H1 (cell line): ENCODE measurements at regions not wholly inside any gene's neighbourhood (a gene's known extent, or its start where the extent isn't known, plus 50 kb on each side); places are given as distances from the start of the nearest gene placed in this dataset.

Experiments used
- CTCF ChIA-PET: fragments of 300-600 bp; sonication (Branson Sonifier 250); formaldehyde crosslinking; loops from one replicate; lab custom pipeline; 2021; ENCODE audit not compliant: partially characterized antibody; lab: Charles Lee
- POLR2A ChIA-PET: fragments of 300-600 bp; sonication (Branson Sonifier 250); formaldehyde crosslinking; loops from one replicate; lab custom pipeline; 2021; ENCODE audit warnings: inconsistent platforms; ENCODE audit not compliant: partially characterized antibody; lab: Charles Lee
- DNase-seq, 2 experiments: peaks; one replicate each; pipeline versions ENCODE4 v3.0.0 to v3.0.0-alpha.2; 2010 to 2022; ENCODE audit warnings: low spot score in 2 of 2, low read depth in 1 of 2, mixed read lengths in 1 of 2
- FAIRE-seq: peaks from 2 replicates; lab custom pipeline; 2011; peaks lifted over from hg19 to GRCh38; lab: Jason Lieb, UNC
- H2AFZ ChIP-seq: 2 replicates; pipeline ENCODE4 v1.8.1; 2012; ENCODE audit warnings: low read length, inconsistent platforms
- H2AK5ac ChIP-seq: 2 replicates; pipeline ENCODE4 v1.6.1; 2013; ENCODE audit warnings: low read depth, low read length
- H2BK120ac ChIP-seq: replicated peaks from 2 replicates; pipeline ENCODE3; 2013; ENCODE audit warnings: low read depth, low read length, inconsistent platforms
- H2BK12ac ChIP-seq: 2 replicates; pipeline ENCODE4 v1.6.1; 2013; ENCODE audit warnings: low read depth, low read length
- H2BK15ac ChIP-seq: 2 replicates; pipeline ENCODE4 v1.6.1; 2013; ENCODE audit warnings: low read length
- H2BK20ac ChIP-seq: 2 replicates; pipeline ENCODE4 v1.6.1; 2013; ENCODE audit warnings: low read length
- H2BK5ac ChIP-seq: 2 replicates; pipeline ENCODE4 v1.6.1; 2013; ENCODE audit warnings: low read depth, low read length
- H3K14ac ChIP-seq: 2 replicates; pipeline ENCODE4 v1.6.1; 2013; ENCODE audit warnings: inconsistent platforms; ENCODE audit not compliant: insufficient read length
- H3K18ac ChIP-seq: 2 replicates; pipeline ENCODE4 v1.6.1; 2013; ENCODE audit warnings: low read length; ENCODE audit errors: extremely low read depth
- H3K23ac ChIP-seq: 2 replicates; pipeline ENCODE4 v1.6.1; 2013; ENCODE audit warnings: inconsistent platforms; ENCODE audit not compliant: insufficient read length
- H3K23me2 ChIP-seq: 2 replicates; pipeline ENCODE4 v1.6.1; 2013; ENCODE audit warnings: low read depth, low read length
- H3K27ac ChIP-seq: 2 replicates; pipeline ENCODE4 v1.6.1; 2011; ENCODE audit warnings: low read depth, low read length, inconsistent platforms
- H3K27me3 ChIP-seq, 4 experiments: replicated peaks in 1 of 4; 1 replicate in 1 of 4; 2 replicates in 3 of 4; pipeline versions ENCODE4 v1.6.1 to v1.8.1; 2011 to 2013; ENCODE audit warnings: low read length in 3 of 4, mild to moderate bottlenecking in 3 of 4, inconsistent platforms in 2 of 4, mixed read lengths in 2 of 4, moderate library complexity in 1 of 4; ENCODE audit not compliant: control insufficient read depth in 3 of 4, insufficient read depth in 3 of 4; ENCODE audit errors: extremely low read depth in 1 of 4
- H3K36me3 ChIP-seq, 4 experiments: 2 replicates each; pipeline versions ENCODE4 v1.6.1 to v1.8.1; 2011 to 2013; ENCODE audit warnings: mild to moderate bottlenecking in 4 of 4, low read length in 3 of 4, moderate library complexity in 2 of 4, control low read depth in 1 of 4, inconsistent platforms in 1 of 4; ENCODE audit not compliant: insufficient read depth in 4 of 4, control insufficient read depth in 2 of 4
- H3K4ac ChIP-seq: replicated peaks from 2 replicates; pipeline ENCODE3; 2013; ENCODE audit warnings: low read length, low read depth, mixed read lengths, inconsistent platforms; ENCODE audit not compliant: insufficient read length
- H3K4me1 ChIP-seq, 4 experiments: replicated peaks in 1 of 4; 1 replicate in 1 of 4; 2 replicates in 3 of 4; pipeline versions ENCODE4 v1.6.1 to v1.8.1; 2011 to 2013; ENCODE audit warnings: low read length in 3 of 4, inconsistent platforms in 2 of 4, mixed read lengths in 1 of 4; ENCODE audit not compliant: insufficient read depth in 4 of 4, control insufficient read depth in 3 of 4
- H3K4me2 ChIP-seq, 2 experiments: 2 replicates each; pipeline versions ENCODE4 v1.6.1 to v1.8.1; 2011 to 2013; ENCODE audit warnings: low read depth in 2 of 2, low read length in 2 of 2, control low read depth in 1 of 2, inconsistent platforms in 1 of 2, mild to moderate bottlenecking in 1 of 2; ENCODE audit not compliant: insufficient read depth in 1 of 2
- H3K4me3 ChIP-seq, 4 experiments: fragments of 200-600, 300-600 bp in 1 of 4; sonication (generic), shearing (Covaris generic), sonication (Bioruptor Twin) in 1 of 4; 2 replicates each; pipeline versions ENCODE4 v1.5.1 to v1.8.1; 2011 to 2016; ENCODE audit warnings: low read length in 4 of 4, low read depth in 3 of 4, control low read depth in 2 of 4, inconsistent platforms in 2 of 4, mild to moderate bottlenecking in 2 of 4, mixed read lengths in 1 of 4, moderate library complexity in 1 of 4; ENCODE audit not compliant: insufficient read depth in 2 of 4; ENCODE audit errors: extremely low read depth in 1 of 4
- H3K56ac ChIP-seq: replicated peaks from 2 replicates; pipeline ENCODE3; 2013; ENCODE audit warnings: low read depth, mild to moderate bottlenecking, mixed read lengths, low read length, inconsistent platforms; ENCODE audit not compliant: insufficient read length
- H3K79me1 ChIP-seq: 2 replicates; pipeline ENCODE4 v1.6.1; 2013; ENCODE audit warnings: low read depth, low read length, control low read depth
- H3K79me2 ChIP-seq, 2 experiments: 2 replicates each; pipeline versions ENCODE4 v1.6.1 to v1.8.1; 2012 to 2013; ENCODE audit warnings: low read length in 2 of 2, mild to moderate bottlenecking in 2 of 2, inconsistent platforms in 1 of 2; ENCODE audit not compliant: insufficient read depth in 2 of 2, control insufficient read depth in 1 of 2
- H3K9ac ChIP-seq, 4 experiments: replicated peaks in 1 of 4; 1 replicate in 1 of 4; 2 replicates in 3 of 4; pipeline versions ENCODE4 v1.6.1 to v1.8.1; 2011 to 2013; ENCODE audit warnings: low read depth in 3 of 4, low read length in 3 of 4, control low read depth in 2 of 4, mild to moderate bottlenecking in 2 of 4, moderate library complexity in 2 of 4, inconsistent platforms in 1 of 4; ENCODE audit errors: extremely low read depth in 1 of 4
- H3K9me3 ChIP-seq, 2 experiments: 2 replicates each; pipeline versions ENCODE4 v1.6.1 to v1.8.1; 2012 to 2013; ENCODE audit warnings: mild to moderate bottlenecking in 2 of 2, moderate library complexity in 2 of 2, control low read depth in 1 of 2, inconsistent platforms in 1 of 2, low read depth in 1 of 2, low read length in 1 of 2, mixed read lengths in 1 of 2; ENCODE audit not compliant: insufficient read depth in 2 of 2
- H4K20me1 ChIP-seq, 2 experiments: replicated peaks in 1 of 2; 2 replicates each; pipeline versions ENCODE3 to v1.8.1; 2011 to 2013; ENCODE audit warnings: inconsistent platforms in 2 of 2, low read length in 2 of 2, mild to moderate bottlenecking in 1 of 2; ENCODE audit not compliant: insufficient read depth in 2 of 2, control insufficient read depth in 1 of 2
- H4K5ac ChIP-seq: 2 replicates; pipeline ENCODE4 v1.6.1; 2013; ENCODE audit warnings: low read length, low read depth, mixed read lengths, inconsistent platforms; ENCODE audit not compliant: insufficient read length
- H4K8ac ChIP-seq: 2 replicates; pipeline ENCODE4 v1.8.0; 2013; ENCODE audit warnings: mild to moderate bottlenecking, moderate library complexity, low read length, inconsistent platforms; ENCODE audit not compliant: insufficient read depth; ENCODE audit errors: extremely low read depth
- H4K91ac ChIP-seq: replicated peaks from 2 replicates; pipeline ENCODE3; 2013; ENCODE audit warnings: low read length, mixed read lengths, inconsistent platforms; ENCODE audit not compliant: insufficient read length
- BACH1 ChIP-seq: IDR thresholded peaks from 2 replicates; pipeline ENCODE4 v1.6.1; 2012; ENCODE audit warnings: low read length, improper control_type of control experiment
- BCL11A ChIP-seq, 2 experiments: IDR thresholded peaks; one replicate each; pipeline ENCODE4 v1.6.1; 2011; ENCODE audit warnings: low read depth in 2 of 2, low read length in 2 of 2, mild to moderate bottlenecking in 2 of 2
- EP300 ChIP-seq, 2 experiments: IDR thresholded peaks; 1 replicate in 1 of 2; 2 replicates in 1 of 2; pipeline ENCODE4 v1.6.1; 2011 to 2012; ENCODE audit warnings: low read depth in 2 of 2, low read length in 2 of 2, mild to moderate bottlenecking in 2 of 2, borderline replicate concordance in 1 of 2, inconsistent platforms in 1 of 2, moderate library complexity in 1 of 2
- POLR2A ChIP-seq, 2 experiments: IDR thresholded peaks; 1 replicate in 1 of 2; 2 replicates in 1 of 2; pipeline ENCODE4 v1.6.1; 2011; ENCODE audit warnings: low read depth in 2 of 2, low read length in 2 of 2, mild to moderate bottlenecking in 2 of 2; ENCODE audit errors: control extremely low read depth in 1 of 2
- POLR2AphosphoS5 ChIP-seq: IDR thresholded peaks from 2 replicates; pipeline ENCODE4 v1.6.1; 2011; ENCODE audit warnings: low read depth, low read length
- RNF2 ChIP-seq: fragments of 200-900, 300-1000 bp; sonication (generic); IDR thresholded peaks from 2 replicates; pipeline ENCODE4 v1.7.1; 2016; ENCODE audit warnings: borderline replicate concordance, low read depth, mild to moderate bottlenecking, antibody characterized with exemption, low read length; ENCODE audit not compliant: poor library complexity, severe bottlenecking; ENCODE audit errors: missing control alignments
- SIX5 ChIP-seq: IDR thresholded peaks from 2 replicates; pipeline ENCODE4 v1.6.1; 2011; ENCODE audit warnings: mild to moderate bottlenecking, low read depth, low read length
- SP4 ChIP-seq: IDR thresholded peaks from 2 replicates; pipeline ENCODE4 v1.6.1; 2012; ENCODE audit warnings: low read length, inconsistent platforms
- WGBS, 2 experiments: shearing (Covaris generic) in 1 of 2; methylation state at CpG; one replicate each; pipeline versions ENCODE4 v1.1.6 to v1.1.7; 2013 to 2015; ENCODE audit warnings: low lambda C conversion rate in 2 of 2, mixed read lengths in 2 of 2, inconsistent platforms in 1 of 2, low coverage in 1 of 2, missing lambda C conversion rate in 1 of 2; ENCODE audit not compliant: insufficient replicate concordance in 2 of 2, insufficient coverage in 1 of 2, insufficient read length in 1 of 2; ENCODE audit errors: extremely low coverage in 1 of 2, missing lambda C conversion rate in 1 of 2; 5-methylcytosine and 5-hydroxymethylcytosine counted together
- TF ChIP-seq, protein P1 (sequence below): IDR thresholded peaks from 2 replicates; pipeline ENCODE4 v1.6.1; 2011; ENCODE audit warnings: low read depth, mild to moderate bottlenecking, low read length; ENCODE audit not compliant: insufficient read depth

DNA sequence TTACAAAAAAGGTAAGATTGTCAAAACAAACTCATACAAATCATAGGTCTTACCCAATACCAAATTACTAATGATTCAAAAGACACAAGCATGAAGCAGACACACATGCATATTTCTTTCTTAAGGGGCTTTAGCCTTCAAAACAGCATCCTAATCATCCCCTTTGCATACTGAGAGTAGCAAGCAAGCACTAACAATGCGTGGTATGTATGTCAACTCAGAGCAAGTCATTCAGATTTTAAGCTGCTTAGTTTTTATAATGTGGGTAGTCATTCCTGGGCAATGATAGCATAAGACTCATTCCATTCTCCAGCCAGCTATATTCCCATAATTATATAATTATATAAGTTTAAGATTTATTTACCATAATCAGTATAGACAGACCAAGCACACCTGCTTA is 219.6 kb downstream of the DKK2 start:
- Histone ChIP-seq H4K20me1 (no peaks in the 10 kb centered on the region), H3K4ac (no peak overlapping the region), H2AFZ (no peak overlapping the region), H3K23me2 (no peaks in the 10 kb centered on the region), H3K4me1 (no peaks in the 10 kb centered on the region), H2AK5ac (no peak overlapping the region), H3K9ac (no peak overlapping the region), H2BK15ac (no peak overlapping the region), H3K56ac (no peak overlapping the region), H3K27ac (no peak overlapping the region), H4K91ac (no peak overlapping the region), H3K4me2 (no peak overlapping the region), H2BK12ac (no peak overlapping the region), H3K79me1 (no peaks in the 10 kb centered on the region), H3K4me3 (no peak overlapping the region), H3K9me3 (no peaks in the 10 kb centered on the region), H3K14ac (no peak overlapping the region), H3K36me3 (no peaks in the 10 kb centered on the region), H3K27me3 (no peaks in the 10 kb centered on the region), H3K79me2 (no peaks in the 10 kb centered on the region), H4K8ac (no peak overlapping the region), H2BK20ac (no peak overlapping the region), H3K18ac (no peak overlapping the region), H3K23ac (no peak overlapping the region), H4K5ac (no peak overlapping the region), H2BK120ac (no peak overlapping the region), H2BK5ac (no peak overlapping the region)
- ChIA-PET CTCF (interaction anchor here (1.3 kb wide), 2 partner anchors 8 to 121 kb away, joined by 3 read pairs; no protein-coding TSS in a partner anchor), POLR2A (no interaction called here)
- DNase-seq, result no peak
- 64% methylated on average over 1 of the region's 1 CpG; no CpG with 5 or more reads in 1 of the 2 experiments for WGBS, 2 experiments
- no peak for FAIRE-seq
- TF ChIP-seq POLR2A (IDR thresholded peaks at IDR 0.05; ENCODE audit: control extremely low read depth in 1 of 2, low read depth in 2 of 2, low read length in 2 of 2) (no peak), RNF2 (no peak), BACH1 (no peak), EP300 (IDR thresholded peaks at IDR 0.05; ENCODE audit: borderline replicate concordance in 1 of 2, low read depth in 2 of 2, low read length in 2 of 2) (no peak), POLR2AphosphoS5 (no peak), SP4 (no peak), BCL11A (IDR thresholded peaks at IDR 0.05; ENCODE audit: low read depth in 2 of 2, low read length in 2 of 2) (no peak), SIX5 (no peak)
- TF ChIP-seq, protein P1, sequence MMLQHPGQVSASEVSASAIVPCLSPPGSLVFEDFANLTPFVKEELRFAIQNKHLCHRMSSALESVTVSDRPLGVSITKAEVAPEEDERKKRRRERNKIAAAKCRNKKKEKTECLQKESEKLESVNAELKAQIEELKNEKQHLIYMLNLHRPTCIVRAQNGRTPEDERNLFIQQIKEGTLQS, result no peak
